K562 (cell line): ENCODE measurements at regions not wholly inside any gene's neighbourhood (a gene's known extent, or its start where the extent isn't known, plus 50 kb on each side); places are given as distances from the start of the nearest gene placed in this dataset.

Experiments
- ATAC-seq: fragments of 200-7000 bp; cut with Tn5 transposase; 3 replicates; pipeline ENCODE4 v1.9.1; 2020; ENCODE audit warnings: moderate library complexity
- BruUV-seq: library from RNA; stranded (reverse); fragments of 400-500 nt; replicated peaks from 2 replicates; lab custom pipeline; 2021; lab: Mats Ljungman, UMichigan
- CTCF ChIA-PET: fragments of 300-600 bp; formaldehyde crosslinking; extraction: SDS; loops from one replicate; lab custom pipeline; 2021; ENCODE audit warnings: low intra/inter-chr PET ratio; lab: Yijun Ruan, JAX
- POLR2A ChIA-PET: fragments of 300-600, 350-650 bp; sonication (Branson Sonifier 250); formaldehyde crosslinking; extraction: SDS; loops from one replicate; lab custom pipeline; 2021; ENCODE audit warnings: antibody characterized with exemption, inconsistent platforms; lab: Yijun Ruan, JAX
- DNase-seq, 4 experiments: peaks; one replicate each; pipeline versions ENCODE4 v3.0.0 to v3.0.0-alpha.2; 2011 to 2018; ENCODE audit warnings: low spot score in 3 of 4, mixed read lengths in 3 of 4; ENCODE audit errors: extremely low read depth in 1 of 4
- FAIRE-seq: peaks from 2 replicates; lab custom pipeline; 2011; peaks lifted over from hg19 to GRCh38; lab: Jason Lieb, UNC
- H2AFZ ChIP-seq: 2 replicates; pipeline ENCODE4 v1.6.0; 2011; ENCODE audit warnings: low read depth, low read length, control low read depth, inconsistent platforms
- H3K27ac ChIP-seq: fragments of 200-600 bp; 3 replicates; pipeline ENCODE4 v1.8.0; 2011; ENCODE audit warnings: low read depth, mild to moderate bottlenecking, control low read depth, inconsistent platforms, low read length, moderate library complexity, mixed read lengths; ENCODE audit errors: extremely low read depth
- H3K27me3 ChIP-seq, 2 experiments: fragments of 300-600 bp in 1 of 2; 2 replicates in 1 of 2; 3 replicates in 1 of 2; pipeline versions ENCODE4 v1.6.0 to v1.8.0; 2011; ENCODE audit warnings: inconsistent platforms in 2 of 2, low read length in 2 of 2, mild to moderate bottlenecking in 1 of 2, mixed read lengths in 1 of 2, moderate library complexity in 1 of 2; ENCODE audit not compliant: control insufficient read depth in 2 of 2, insufficient read depth in 2 of 2
- H3K36me3 ChIP-seq: fragments of 300-600 bp; 3 replicates; pipeline ENCODE4 v1.8.0; 2011; ENCODE audit warnings: mild to moderate bottlenecking, low read length, inconsistent platforms; ENCODE audit not compliant: control insufficient read depth, insufficient read depth
- H3K4me1 ChIP-seq, 2 experiments: fragments of 200-600 bp in 1 of 2; replicated peaks in 1 of 2; 2 replicates in 1 of 2; 3 replicates in 1 of 2; pipeline versions ENCODE4 v1.5.1 to v1.8.0; 2011; ENCODE audit warnings: inconsistent platforms in 2 of 2, low read length in 2 of 2, mild to moderate bottlenecking in 1 of 2, mixed read lengths in 1 of 2, moderate library complexity in 1 of 2; ENCODE audit not compliant: control insufficient read depth in 2 of 2, insufficient read depth in 2 of 2
- H3K4me2 ChIP-seq: 2 replicates; pipeline ENCODE4 v1.6.1; 2011; ENCODE audit warnings: low read length, control low read depth, inconsistent platforms, mixed read lengths; ENCODE audit not compliant: insufficient read depth
- H3K4me3 ChIP-seq: fragments of 200-600 bp; sonication (generic), shearing (Covaris generic); 2 replicates; pipeline ENCODE4 v1.5.1; 2016; ENCODE audit warnings: control low read depth, inconsistent platforms
- H3K79me2 ChIP-seq: fragments of 200-600 bp; 3 replicates; pipeline ENCODE4 v1.8.0; 2011; ENCODE audit warnings: low read length, inconsistent platforms; ENCODE audit not compliant: control insufficient read depth, insufficient read depth
- H3K9ac ChIP-seq, 2 experiments: 2 replicates each; pipeline versions ENCODE4 v1.6.0 to v1.6.1; 2011; ENCODE audit warnings: low read depth in 2 of 2, low read length in 2 of 2, control low read depth in 1 of 2, inconsistent platforms in 1 of 2, mild to moderate bottlenecking in 1 of 2, mixed read lengths in 1 of 2; ENCODE audit not compliant: insufficient read depth in 1 of 2
- H3K9me1 ChIP-seq: one replicate; pipeline ENCODE4 v1.6.0; 2011; ENCODE audit warnings: inconsistent platforms, mild to moderate bottlenecking, low read length, moderate library complexity; ENCODE audit not compliant: control insufficient read depth, insufficient read depth
- H3K9me3 ChIP-seq: replicated peaks from 2 replicates; pipeline ENCODE4 v1.5.1; 2011; ENCODE audit warnings: low read depth, low read length, inconsistent platforms; ENCODE audit not compliant: control insufficient read depth, insufficient read depth
- H4K20me1 ChIP-seq: replicated peaks from 2 replicates; pipeline ENCODE4 v1.6.1; 2011; ENCODE audit warnings: low read length, inconsistent platforms, mixed read lengths; ENCODE audit not compliant: control insufficient read depth, insufficient read depth
- CXXC5 ChIP-seq: fragments of 250-450 bp; sonication (Bioruptor Pico); IDR thresholded peaks from 2 replicates; pipeline ENCODE4 v1.8.0; 2022; ENCODE audit warnings: inconsistent platforms, mild to moderate bottlenecking, moderate library complexity
- ESRRB ChIP-seq: fragments of 250-450 bp; sonication (Bioruptor Pico); IDR thresholded peaks from 2 replicates; pipeline ENCODE4 v1.5.0; 2020; ENCODE audit warnings: mild to moderate bottlenecking, moderate library complexity, borderline replicate concordance
- FOXK2 ChIP-seq, 2 experiments: fragments of 450-650 bp; IDR thresholded peaks in 1 of 2; conservative IDR thresholded peaks in 1 of 2; 2 replicates each; pipeline ENCODE4 v1.6.1; 2016; ENCODE audit warnings: low read depth in 2 of 2, mild to moderate bottlenecking in 1 of 2
- HEY1 ChIP-seq: fragments of 250-450 bp; sonication (Bioruptor Pico); IDR thresholded peaks from 2 replicates; pipeline ENCODE4 v1.5.0; 2020; ENCODE audit warnings: mild to moderate bottlenecking, moderate library complexity, borderline replicate concordance
- NFATC3 ChIP-seq: fragments of 450-650 bp; IDR thresholded peaks from 2 replicates; pipeline ENCODE4 v1.6.1; 2017; ENCODE audit warnings: mild to moderate bottlenecking
- NFXL1 ChIP-seq: fragments of 450-650 bp; formaldehyde crosslinking; IDR thresholded peaks from 2 replicates; pipeline ENCODE4 v1.4.0; 2021; ENCODE audit warnings: mild to moderate bottlenecking
- POLR2G ChIP-seq: fragments of 200-400 bp; formaldehyde crosslinking; IDR thresholded peaks from 2 replicates; pipeline ENCODE4 v1.6.1; 2017; ENCODE audit warnings: low read depth, mild to moderate bottlenecking, antibody characterized with exemption, low read length, moderate library complexity
- ZNF644 ChIP-seq: fragments of 200-800 bp; sonication (Bioruptor generic); IDR thresholded peaks from 2 replicates; pipeline ENCODE4 v1.6.1; 2016; ENCODE audit warnings: low read depth, missing genetic modification characterization, missing compliant biosample characterization
- WGBS: fragments of 100-300 bp; shearing (Covaris generic); methylation state at CpG from one replicate; pipeline ENCODE4 v1.1.6; 2016; ENCODE audit warnings: low coverage, mixed read lengths; ENCODE audit not compliant: insufficient coverage; ENCODE audit errors: missing lambda C conversion rate; 5-methylcytosine and 5-hydroxymethylcytosine counted together
- in situ Hi-C: fragments of 300-500 bp; cut with MboI; formaldehyde crosslinking; loops from 4 replicates; pipeline ENCODE4 v1.15.0; 2018; ENCODE audit warnings: inconsistent platforms, mixed read lengths
- intact Hi-C: fragments of 100-400 bp; cut with micrococcal nuclease; formaldehyde crosslinking; loops from 2 replicates; pipeline ENCODE4 v1.14.2; 2022
- TF ChIP-seq, protein P1 (sequence below): fragments of 250-450 bp; sonication (Bioruptor Pico); IDR thresholded peaks from 2 replicates; pipeline ENCODE4 v1.4.0; 2020; ENCODE audit warnings: mild to moderate bottlenecking, moderate library complexity

DNA sequence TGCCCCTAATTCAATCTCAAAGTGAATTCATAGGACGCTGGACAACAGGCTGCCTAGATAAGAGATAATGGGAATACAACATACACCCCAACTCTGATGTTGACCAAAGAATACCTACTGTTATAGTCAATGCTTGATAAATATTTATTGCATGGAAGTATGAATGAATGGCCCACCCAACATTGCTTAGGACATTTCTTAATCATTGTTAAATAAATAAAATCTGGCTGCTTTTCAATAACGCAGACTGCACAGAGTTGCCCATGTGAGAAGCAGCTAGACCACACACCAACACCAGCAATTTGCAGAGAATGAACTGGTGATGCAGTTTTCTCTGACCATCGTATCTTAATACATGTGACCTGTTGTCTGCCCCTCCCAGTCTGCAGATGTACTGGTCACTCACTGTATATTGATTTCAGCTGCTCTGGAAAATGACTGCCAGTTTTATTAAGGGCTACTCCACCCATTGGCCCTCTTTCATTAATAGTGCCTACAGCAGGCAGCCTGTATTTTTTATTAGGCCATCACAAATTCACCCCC lies 236.2 kb upstream of the WWC1 start:
- ATAC-seq, result no peak
- H3K9ac ChIP-seq, result no peak overlapping the region
- no peak overlapping the region for H3K4me3 ChIP-seq
- intact Hi-C loops, result no loop called here
- BruUV-seq, result no TSS peak
- no peak for DNase-seq
- no peak overlapping the region for H3K27ac ChIP-seq
- CTCF ChIA-PET, result no interaction called here
- no peak overlapping the region for H3K4me2 ChIP-seq
- no peak overlapping the region for H2AFZ ChIP-seq
- in situ Hi-C loops, result no loop called here
- TF ChIP-seq CXXC5 (CRISPR knock-in tag), result no peak
- no peak for TF ChIP-seq POLR2G
- TF ChIP-seq, protein P1, sequence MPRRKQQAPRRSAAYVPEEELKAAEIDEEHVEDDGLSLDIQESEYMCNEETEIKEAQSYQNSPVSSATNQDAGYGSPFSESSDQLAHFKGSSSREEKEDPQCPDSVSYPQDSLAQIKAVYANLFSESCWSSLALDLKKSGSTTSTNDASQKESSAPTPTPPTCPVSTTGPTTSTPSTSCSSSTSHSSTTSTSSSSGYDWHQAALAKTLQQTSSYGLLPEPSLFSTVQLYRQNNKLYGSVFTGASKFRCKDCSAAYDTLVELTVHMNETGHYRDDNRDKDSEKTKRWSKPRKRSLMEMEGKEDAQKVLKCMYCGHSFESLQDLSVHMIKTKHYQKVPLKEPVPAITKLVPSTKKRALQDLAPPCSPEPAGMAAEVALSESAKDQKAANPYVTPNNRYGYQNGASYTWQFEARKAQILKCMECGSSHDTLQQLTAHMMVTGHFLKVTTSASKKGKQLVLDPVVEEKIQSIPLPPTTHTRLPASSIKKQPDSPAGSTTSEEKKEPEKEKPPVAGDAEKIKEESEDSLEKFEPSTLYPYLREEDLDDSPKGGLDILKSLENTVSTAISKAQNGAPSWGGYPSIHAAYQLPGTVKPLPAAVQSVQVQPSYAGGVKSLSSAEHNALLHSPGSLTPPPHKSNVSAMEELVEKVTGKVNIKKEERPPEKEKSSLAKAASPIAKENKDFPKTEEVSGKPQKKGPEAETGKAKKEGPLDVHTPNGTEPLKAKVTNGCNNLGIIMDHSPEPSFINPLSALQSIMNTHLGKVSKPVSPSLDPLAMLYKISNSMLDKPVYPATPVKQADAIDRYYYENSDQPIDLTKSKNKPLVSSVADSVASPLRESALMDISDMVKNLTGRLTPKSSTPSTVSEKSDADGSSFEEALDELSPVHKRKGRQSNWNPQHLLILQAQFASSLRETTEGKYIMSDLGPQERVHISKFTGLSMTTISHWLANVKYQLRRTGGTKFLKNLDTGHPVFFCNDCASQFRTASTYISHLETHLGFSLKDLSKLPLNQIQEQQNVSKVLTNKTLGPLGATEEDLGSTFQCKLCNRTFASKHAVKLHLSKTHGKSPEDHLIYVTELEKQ (CRISPR knock-in tag), result no peak
- TF ChIP-seq NFATC3, result no peak
- no peak for TF ChIP-seq ESRRB (CRISPR knock-in tag)
- TF ChIP-seq HEY1 (CRISPR knock-in tag), result no peak
- TF ChIP-seq NFXL1 (CRISPR knock-in tag), result no peak
- no peak for TF ChIP-seq ZNF644
- TF ChIP-seq FOXK2 (conservative IDR thresholded peaks at IDR 0.05 in 1 of 2, IDR thresholded peaks at IDR 0.05 in 1 of 2; ENCODE audit: low read depth in 2 of 2), result no peak
- no peaks in the 10 kb centered on the region for H3K9me1 ChIP-seq
- no peaks in the 10 kb centered on the region for H3K27me3 ChIP-seq
- no peaks in the 10 kb centered on the region for H3K4me1 ChIP-seq
- WGBS, result 3% methylated on average over 3 of the region's 3 CpGs
- H3K9me3 ChIP-seq, result no peaks in the 10 kb centered on the region
- no peaks in the 10 kb centered on the region for H3K36me3 ChIP-seq
- H4K20me1 ChIP-seq, result no peaks in the 10 kb centered on the region
- no peaks in the 10 kb centered on the region for H3K79me2 ChIP-seq
- POLR2A ChIA-PET, result no interaction called here
- no peak for FAIRE-seq
